Tibial nerve (tissue), 4 donors: ENCODE measurements at regions not wholly inside any gene's neighbourhood (a gene's known extent, or its start where the extent isn't known, plus 50 kb on each side); places are given as distances from the start of the nearest gene placed in this dataset.

Experiments used
- DNase-seq, 2 donors: peaks; one replicate each; pipeline ENCODE4 v3.0.0-alpha.2; 2019; ENCODE audit warnings: low spot score in 2 of 2
- H3K27ac ChIP-seq, 4 donors: fragments of 200-600 bp; sonication (generic) in 3 of 4; one replicate each; pipeline ENCODE4 v1.5.1; 2017 to 2019; ENCODE audit warnings: mild to moderate bottlenecking in 1 of 4
- H3K27me3 ChIP-seq, 2 donors: fragments of 200-600 bp; sonication (generic) in 1 of 2; one replicate each; pipeline versions ENCODE4 v1.5.1 to v1.6.0; 2017 to 2019
- H3K36me3 ChIP-seq, 3 donors: fragments of 200-600 bp; sonication (generic); one replicate each; pipeline ENCODE4 v1.5.1; 2018 to 2019
- H3K4me1 ChIP-seq, 4 donors: fragments of 200-600 bp; sonication (generic) in 3 of 4; one replicate each; pipeline ENCODE4 v1.5.1; 2017 to 2019
- H3K4me3 ChIP-seq, 4 donors: fragments of 200-600 bp; sonication (generic) in 3 of 4; one replicate each; pipeline ENCODE4 v1.5.1; 2017 to 2019; ENCODE audit warnings: mild to moderate bottlenecking in 1 of 4, moderate library complexity in 1 of 4
- H3K9me3 ChIP-seq, 4 donors: fragments of 200-600 bp; sonication (generic) in 3 of 4; one replicate each; pipeline ENCODE4 v1.5.1; 2017 to 2019
- CTCF ChIP-seq, 5 experiments: fragments of 200-600 bp in 3 of 5; fragments of 450-650 bp in 2 of 5; sonication (generic) in 3 of 5; IDR thresholded peaks; one replicate each; pipeline ENCODE4 v1.5.1; 2016 to 2019; ENCODE audit warnings: antibody characterized with exemption in 5 of 5, mild to moderate bottlenecking in 3 of 5, moderate library complexity in 2 of 5
- EP300 ChIP-seq, 2 donors: sonication (generic); formaldehyde crosslinking; IDR thresholded peaks; one replicate each; pipeline ENCODE4 v1.6.1; 2017; ENCODE audit warnings: antibody characterized with exemption in 2 of 2, mild to moderate bottlenecking in 1 of 2
- POLR2A ChIP-seq, 2 donors: fragments of 450-650 bp; IDR thresholded peaks; one replicate each; pipeline ENCODE4 v1.6.1; 2017; ENCODE audit warnings: antibody characterized with exemption in 2 of 2, mild to moderate bottlenecking in 2 of 2, moderate library complexity in 2 of 2
- WGBS, 2 donors: methylation state at CpG; one replicate each; pipeline ENCODE4 v1.1.5; 2018; 5-methylcytosine and 5-hydroxymethylcytosine counted together

GRCh38 chr10:24793648-24794379 is 70.1 kb upstream of the ARHGAP21 start:
- Histone ChIP-seq H3K4me3 (no peak overlapping the region), H3K4me1 (no peaks in the 10 kb centered on the region), H3K36me3 (no peaks in the 10 kb centered on the region), H3K27me3 (no peaks in the 10 kb centered on the region), H3K27ac (no peak overlapping the region), H3K9me3 (no peaks in the 10 kb centered on the region)
- no peak for DNase-seq
- WGBS, 2 donors, result 82 to 87% methylated on average over 5 of the region's 5 CpGs
- no peak for TF ChIP-seq POLR2A (IDR thresholded peaks at IDR 0.05)
- no peak for TF ChIP-seq EP300 (IDR thresholded peaks at IDR 0.05)
- TF ChIP-seq CTCF (IDR thresholded peaks at IDR 0.05), result no peak

- 71 to 81% methylated on average over 2 of the region's 2 CpGs for WGBS, 2 donors
- Histone ChIP-seq H3K36me3 (no peaks in the 10 kb centered on the region), H3K9me3 (no peaks in the 10 kb centered on the region), H3K27me3 (no peaks in the 10 kb centered on the region), H3K4me1 (no peaks in the 10 kb centered on the region), H3K27ac (no peak overlapping the region), H3K4me3 (no peak overlapping the region)
- DNase-seq, result no peak
- TF ChIP-seq CTCF (IDR thresholded peaks at IDR 0.05) (no peak), EP300 (IDR thresholded peaks at IDR 0.05) (no peak), POLR2A (IDR thresholded peaks at IDR 0.05) (no peak)
Observed at GRCh38 chr10:24792638-24793037, 69.0 kb upstream of the ARHGAP21 start.

- 64 to 69% methylated on average over 7 of the region's 7 CpGs for WGBS, 2 donors
- no peak for TF ChIP-seq EP300 (IDR thresholded peaks at IDR 0.05)
- TF ChIP-seq CTCF (IDR thresholded peaks at IDR 0.05), result no peak
- TF ChIP-seq POLR2A (IDR thresholded peaks at IDR 0.05), result no peak
- no peaks in the 10 kb centered on the region for H3K4me1 ChIP-seq
- H3K9me3 ChIP-seq, result no peaks in the 10 kb centered on the region
- H3K36me3 ChIP-seq, result no peaks in the 10 kb centered on the region
- no peak overlapping the region for H3K4me3 ChIP-seq
- DNase-seq, result no peak
- no peaks in the 10 kb centered on the region for H3K27me3 ChIP-seq
- H3K27ac ChIP-seq, result no peak overlapping the region
Observed at GRCh38 chr10:24791084-24791726, 67.5 kb upstream of the ARHGAP21 start.

- Histone ChIP-seq H3K36me3 (no peaks in the 10 kb centered on the region), H3K27ac (no peak overlapping the region), H3K9me3 (no peaks in the 10 kb centered on the region), H3K27me3 (no peaks in the 10 kb centered on the region), H3K4me3 (no peak overlapping the region), H3K4me1 (no peaks in the 10 kb centered on the region)
- no peak for DNase-seq
- 63 to 64% methylated on average over 11 of the region's 11 CpGs for WGBS, 2 donors
- TF ChIP-seq CTCF (IDR thresholded peaks at IDR 0.05) (no peak), EP300 (IDR thresholded peaks at IDR 0.05) (no peak), POLR2A (IDR thresholded peaks at IDR 0.05) (no peak)
Observed at GRCh38 chr10:24790599-24790998, 66.9 kb upstream of the ARHGAP21 start.

- no peaks in the 10 kb centered on the region for H3K27me3 ChIP-seq
- no peaks in the 10 kb centered on the region for H3K4me1 ChIP-seq
- no peak overlapping the region for H3K4me3 ChIP-seq
- DNase-seq, result no peak
- no peaks in the 10 kb centered on the region for H3K9me3 ChIP-seq
- H3K36me3 ChIP-seq, result no peaks in the 10 kb centered on the region
- TF ChIP-seq POLR2A (IDR thresholded peaks at IDR 0.05) (no peak), CTCF (IDR thresholded peaks at IDR 0.05) (no peak), EP300 (IDR thresholded peaks at IDR 0.05) (no peak)
- WGBS, 2 donors, result 63 to 64% methylated on average over 7 of the region's 7 CpGs
- H3K27ac ChIP-seq, result no peak overlapping the region
Observed at GRCh38 chr10:24790073-24790472, 66.4 kb upstream of the ARHGAP21 start.
